HUDEP-2 (cell line): ENCODE measurements at regions not wholly inside any gene's neighbourhood (a gene's known extent, or its start where the extent isn't known, plus 50 kb on each side); places are given as distances from the start of the nearest gene placed in this dataset.

Source experiments
- DNase-seq, 76 experiments: peaks; one replicate each; lab custom pipeline; 2025; ENCODE audit not compliant: unreplicated experiment in 76 of 76; lab: John Stamatoyannopoulos, UW

GRCh38 chr18:79608999-79609461, 70.6 kb upstream of the CTDP1 start:
- no peak for DNase-seq

GRCh38 chr18:79609841-79610281, 69.7 kb upstream of the CTDP1 start:
- DNase-seq = no peak

GRCh38 chr18:79610461-79611039, 69.1 kb upstream of the CTDP1 start:
- DNase-seq = peak in 30 of 76 experiments; percentile 5 to 62 (median 24)

- DNase-seq = peak in 1 of 76 experiments; percentile 16
Observed at GRCh38 chr18:79611040-79611681, 68.4 kb upstream of the CTDP1 start.

GRCh38 chr18:79612291-79613108, 67.1 kb upstream of the CTDP1 start:
- DNase-seq = no peak

GRCh38 chr18:79613186-79613931, 66.2 kb upstream of the CTDP1 start:
- DNase-seq = no peak

- no peak for DNase-seq
Observed at GRCh38 chr18:79614211-79614955, 65.2 kb upstream of the CTDP1 start.

- DNase-seq = no peak
Observed at GRCh38 chr18:79615091-79615490, 64.5 kb upstream of the CTDP1 start.

- no peak for DNase-seq
Observed at GRCh38 chr18:79615586-79615985, 64.0 kb upstream of the CTDP1 start.

- DNase-seq = no peak
Observed at GRCh38 chr18:79616651-79617510, 62.7 kb upstream of the CTDP1 start.

GRCh38 chr18:79617511-79618500, 61.8 kb upstream of the CTDP1 start:
- DNase-seq = no peak

GRCh38 chr18:79620576-79621165, 58.9 kb upstream of the CTDP1 start:
- no peak for DNase-seq

- DNase-seq = no peak
Observed at GRCh38 chr18:79621501-79621900, 58.1 kb upstream of the CTDP1 start.

- no peak for DNase-seq
Observed at GRCh38 chr18:79622004-79622403, 57.6 kb upstream of the CTDP1 start.

GRCh38 chr18:79624356-79625170, 55.0 kb upstream of the CTDP1 start:
- no peak for DNase-seq

- no peak for DNase-seq
Observed at GRCh38 chr18:79625195-79625923, 54.2 kb upstream of the CTDP1 start.
